Activated CD4-positive, alpha-beta T cell treated with anti-CD3 and anti-CD28 coated beads, Interleukin-2, amount 10 ng/mL, durations not matched to agents 7 days and 5 days (primary cell): ENCODE measurements at regions not wholly inside any gene's neighbourhood (a gene's known extent, or its start where the extent isn't known, plus 50 kb on each side); places are given as distances from the start of the nearest gene placed in this dataset.

Source experiments
- CTCF ChIA-PET: fragments of 350-600 bp; sonication (Branson Sonifier 250); formaldehyde crosslinking; loops from one replicate; lab custom pipeline; 2021; ENCODE audit warnings: antibody characterized with exemption; lab: Charles Lee
- POLR2A ChIA-PET: fragments of 350-600 bp; sonication (Branson Sonifier 250); formaldehyde crosslinking; loops from one replicate; lab custom pipeline; 2021; ENCODE audit warnings: antibody characterized with exemption; lab: Charles Lee
- DNase-seq: peaks from one replicate; pipeline ENCODE4 v3.0.0-alpha.2; 2020
- H3K27ac Mint-ChIP-seq: one replicate; pipeline ENCODE4 v1.8.0; 2021; ENCODE audit warnings: mild to moderate bottlenecking, moderate library complexity, mixed read lengths
- H3K27me3 Mint-ChIP-seq: one replicate; pipeline ENCODE4 v1.8.0; 2021; ENCODE audit warnings: mixed read lengths
- H3K36me3 Mint-ChIP-seq: one replicate; pipeline ENCODE4 v1.8.0; 2021; ENCODE audit warnings: low read depth, mixed read lengths
- H3K4me1 Mint-ChIP-seq: one replicate; pipeline ENCODE4 v1.8.0; 2021; ENCODE audit warnings: mixed read lengths
- H3K4me3 Mint-ChIP-seq: one replicate; pipeline ENCODE4 v1.8.0; 2021; ENCODE audit warnings: mild to moderate bottlenecking, moderate library complexity, mixed read lengths
- H3K9me3 Mint-ChIP-seq: one replicate; pipeline ENCODE4 v1.8.0; 2021; ENCODE audit warnings: mixed read lengths

- no peaks in the 10 kb centered on the region for H3K27me3 Mint-ChIP-seq
- H3K27ac Mint-ChIP-seq: no peak overlapping the region
- POLR2A ChIA-PET: no interaction called here
- H3K4me3 Mint-ChIP-seq: no peak overlapping the region
- CTCF ChIA-PET: no interaction called here
- no peak for DNase-seq
- H3K9me3 Mint-ChIP-seq: no peaks in the 10 kb centered on the region
- H3K4me1 Mint-ChIP-seq: no peaks in the 10 kb centered on the region
- H3K36me3 Mint-ChIP-seq: no peaks in the 10 kb centered on the region
Observed at GRCh38 chr12:30484658-30485057, 211.0 kb downstream of the IPO8 start.

GRCh38 chr12:30482650-30483049, 213.0 kb downstream of the IPO8 start:
- CTCF ChIA-PET: no interaction called here
- no peaks in the 10 kb centered on the region for H3K4me1 Mint-ChIP-seq

GRCh38 chr12:30473274-30473673, 222.4 kb downstream of the IPO8 start:
- POLR2A ChIA-PET: no interaction called here
- H3K27me3 Mint-ChIP-seq: no peaks in the 10 kb centered on the region
- H3K36me3 Mint-ChIP-seq: no peaks in the 10 kb centered on the region
- no peak for DNase-seq
- H3K4me1 Mint-ChIP-seq: no peaks in the 10 kb centered on the region
- CTCF ChIA-PET: no interaction called here
- peaks cover 2% of the 10 kb centered on the region for H3K9me3 Mint-ChIP-seq
- H3K27ac Mint-ChIP-seq: no peak overlapping the region
- no peak overlapping the region for H3K4me3 Mint-ChIP-seq

More at GRCh38 chr12:30482650-30483049, 213.0 kb downstream of the IPO8 start:
- Mint-ChIP-seq H3K9me3 (no peaks in the 10 kb centered on the region), H3K36me3 (no peaks in the 10 kb centered on the region), H3K27me3 (no peaks in the 10 kb centered on the region), H3K4me3 (no peak overlapping the region), H3K27ac (no peak overlapping the region)
- POLR2A ChIA-PET: no interaction called here
- DNase-seq: no peak

GRCh38 chr12:30466093-30466585, 229.5 kb downstream of the IPO8 start:
- Mint-ChIP-seq H3K9me3 (peaks cover 2% of the 10 kb centered on the region), H3K4me3 (no peak overlapping the region), H3K36me3 (no peaks in the 10 kb centered on the region), H3K27me3 (no peaks in the 10 kb centered on the region), H3K27ac (no peak overlapping the region), H3K4me1 (no peaks in the 10 kb centered on the region)
- ChIA-PET POLR2A (no interaction called here), CTCF (no interaction called here)
- DNase-seq: no peak

- Mint-ChIP-seq H3K4me1 (no peaks in the 10 kb centered on the region), H3K27ac (no peak overlapping the region), H3K9me3 (no peaks in the 10 kb centered on the region), H3K4me3 (no peak overlapping the region), H3K36me3 (no peaks in the 10 kb centered on the region), H3K27me3 (no peaks in the 10 kb centered on the region)
- ChIA-PET CTCF (no interaction called here), POLR2A (no interaction called here)
- DNase-seq: no peak
Observed at GRCh38 chr12:30463636-30464035, 232.0 kb downstream of the IPO8 start.

- Mint-ChIP-seq H3K4me3 (no peak overlapping the region), H3K4me1 (no peaks in the 10 kb centered on the region), H3K9me3 (no peaks in the 10 kb centered on the region), H3K27ac (no peak overlapping the region), H3K27me3 (no peaks in the 10 kb centered on the region), H3K36me3 (no peaks in the 10 kb centered on the region)
- CTCF ChIA-PET: no interaction called here
- POLR2A ChIA-PET: no interaction called here
- DNase-seq: no peak
Observed at GRCh38 chr12:30462249-30462648, 233.4 kb downstream of the IPO8 start.

GRCh38 chr12:30461026-30461615, 234.5 kb downstream of the IPO8 start:
- ChIA-PET POLR2A (no interaction called here), CTCF (no interaction called here)
- no peak for DNase-seq
- Mint-ChIP-seq H3K27ac (no peak overlapping the region), H3K4me1 (no peaks in the 10 kb centered on the region), H3K9me3 (no peaks in the 10 kb centered on the region), H3K36me3 (no peaks in the 10 kb centered on the region), H3K4me3 (no peak overlapping the region), H3K27me3 (no peaks in the 10 kb centered on the region)

- Mint-ChIP-seq H3K4me3 (no peak overlapping the region), H3K9me3 (no peaks in the 10 kb centered on the region), H3K4me1 (no peaks in the 10 kb centered on the region), H3K27ac (no peak overlapping the region), H3K27me3 (no peaks in the 10 kb centered on the region), H3K36me3 (no peaks in the 10 kb centered on the region)
- CTCF ChIA-PET: no interaction called here
- no peak for DNase-seq
- POLR2A ChIA-PET: no interaction called here
Observed at GRCh38 chr12:30458453-30458852, 237.2 kb downstream of the IPO8 start.

GRCh38 chr12:30457621-30458289, 237.9 kb downstream of the IPO8 start:
- Mint-ChIP-seq H3K36me3 (no peaks in the 10 kb centered on the region), H3K27ac (no peak overlapping the region), H3K27me3 (no peaks in the 10 kb centered on the region), H3K4me3 (no peak overlapping the region), H3K4me1 (no peaks in the 10 kb centered on the region), H3K9me3 (no peaks in the 10 kb centered on the region)
- DNase-seq: no peak
- ChIA-PET CTCF (interaction anchor here (0.6 kb wide), 1 partner anchor 357 kb away, joined by 3 read pairs; no protein-coding TSS in a partner anchor), POLR2A (no interaction called here)

- H3K27me3 Mint-ChIP-seq: no peaks in the 10 kb centered on the region
- ChIA-PET POLR2A (no interaction called here), CTCF (no interaction called here)
- H3K9me3 Mint-ChIP-seq: no peaks in the 10 kb centered on the region
- no peak overlapping the region for H3K4me3 Mint-ChIP-seq
- no peaks in the 10 kb centered on the region for H3K4me1 Mint-ChIP-seq
- DNase-seq: no peak
- H3K27ac Mint-ChIP-seq: no peak overlapping the region
- H3K36me3 Mint-ChIP-seq: no peaks in the 10 kb centered on the region
Observed at GRCh38 chr12:30450872-30451271, 244.8 kb downstream of the IPO8 start.

- ChIA-PET POLR2A (no interaction called here), CTCF (no interaction called here)
- Mint-ChIP-seq H3K9me3 (no peaks in the 10 kb centered on the region), H3K4me3 (no peak overlapping the region), H3K36me3 (no peaks in the 10 kb centered on the region), H3K27me3 (no peaks in the 10 kb centered on the region), H3K4me1 (no peaks in the 10 kb centered on the region), H3K27ac (no peak overlapping the region)
- no peak for DNase-seq
Observed at GRCh38 chr12:30450226-30450625, 245.4 kb downstream of the IPO8 start.

- POLR2A ChIA-PET: no interaction called here
- Mint-ChIP-seq H3K36me3 (no peaks in the 10 kb centered on the region), H3K27ac (no peak overlapping the region), H3K4me3 (no peak overlapping the region), H3K4me1 (no peaks in the 10 kb centered on the region), H3K9me3 (no peaks in the 10 kb centered on the region), H3K27me3 (no peaks in the 10 kb centered on the region)
- no peak for DNase-seq
- CTCF ChIA-PET: no interaction called here
Observed at GRCh38 chr12:30448038-30448437, 247.6 kb downstream of the IPO8 start.

- CTCF ChIA-PET: no interaction called here
- no peak for DNase-seq
- H3K4me1 Mint-ChIP-seq: no peaks in the 10 kb centered on the region
- POLR2A ChIA-PET: no interaction called here
- no peak overlapping the region for H3K4me3 Mint-ChIP-seq
- no peaks in the 10 kb centered on the region for H3K36me3 Mint-ChIP-seq
- no peaks in the 10 kb centered on the region for H3K9me3 Mint-ChIP-seq
- H3K27ac Mint-ChIP-seq: no peak overlapping the region
- no peaks in the 10 kb centered on the region for H3K27me3 Mint-ChIP-seq
Observed at GRCh38 chr12:30447061-30447750, 248.5 kb downstream of the IPO8 start.
